ENCODE measurements at regions not wholly inside any gene's neighbourhood (a gene's known extent, or its start where the extent isn't known, plus 50 kb on each side); places are given as distances from the start of the nearest gene placed in this dataset.
"Not testable (repeated sequence)": the region's sequence is repeated elsewhere in the genome, so short reads cannot be mapped to it uniquely, and the experiment has no call there.

GRCh38 chrX:18102006-18102405, 118.7 kb downstream of the BEND2 start:
- no peak for DNase-seq (ENCODE audit: low read depth)
- H3K4me3 ChIP-seq (ENCODE audit: control insufficient read depth, low read depth, low read length): no peak overlapping the region
- TF ChIP-seq CTCF (conservative IDR thresholded peaks at IDR 0.05; ENCODE audit: control insufficient read depth, insufficient read depth, low read depth, low read length): no peak

- no peak for TF ChIP-seq CTCF (conservative IDR thresholded peaks at IDR 0.05; ENCODE audit: control insufficient read depth, insufficient read depth, low read depth, low read length)
- H3K4me3 ChIP-seq (ENCODE audit: control insufficient read depth, low read depth, low read length): no peak overlapping the region
- no peak for DNase-seq (ENCODE audit: low read depth)
These were observed 119.6 kb downstream of the BEND2 start for GRCh38 chrX:18101087-18101486.

GRCh38 chrX:18099745-18100144, 120.9 kb downstream of the BEND2 start:
- no peak for TF ChIP-seq CTCF (conservative IDR thresholded peaks at IDR 0.05; ENCODE audit: control insufficient read depth, insufficient read depth, low read depth, low read length)
- no peak for DNase-seq (ENCODE audit: low read depth)

GRCh38 chrX:18098763-18099162, 121.9 kb downstream of the BEND2 start:
- no peak for DNase-seq (ENCODE audit: low read depth)
- no peak for TF ChIP-seq CTCF (conservative IDR thresholded peaks at IDR 0.05; ENCODE audit: control insufficient read depth, insufficient read depth, low read depth, low read length)
- H3K4me3 ChIP-seq (ENCODE audit: control insufficient read depth, low read depth, low read length): no peak overlapping the region

More at GRCh38 chrX:18099745-18100144, 120.9 kb downstream of the BEND2 start:
- no peak overlapping the region for H3K4me3 ChIP-seq (ENCODE audit: control insufficient read depth, low read depth, low read length)

- no peak overlapping the region for H3K4me3 ChIP-seq (ENCODE audit: control insufficient read depth, low read depth, low read length)
- DNase-seq (ENCODE audit: low read depth): no peak
- no peak for TF ChIP-seq CTCF (conservative IDR thresholded peaks at IDR 0.05; ENCODE audit: control insufficient read depth, insufficient read depth, low read depth, low read length)
These were observed 144.3 kb downstream of the BEND2 start for GRCh38 chrX:18076434-18076833.

- TF ChIP-seq CTCF (conservative IDR thresholded peaks at IDR 0.05; ENCODE audit: control insufficient read depth, insufficient read depth, low read depth, low read length): no peak
- no peak overlapping the region for H3K4me3 ChIP-seq (ENCODE audit: control insufficient read depth, low read depth, low read length)
- DNase-seq (ENCODE audit: low read depth): no peak
These were observed 145.1 kb downstream of the BEND2 start for GRCh38 chrX:18075603-18076002.

GRCh38 chrX:18068045-18068444, 152.6 kb downstream of the BEND2 start:
- not testable (repeated sequence) for DNase-seq (ENCODE audit: low read depth); H3K4me3 ChIP-seq (ENCODE audit: control insufficient read depth, low read depth, low read length)
